AG08395 (cell line): ENCODE measurements at regions not wholly inside any gene's neighbourhood (a gene's known extent, or its start where the extent isn't known, plus 50 kb on each side); places are given as distances from the start of the nearest gene placed in this dataset.

Experiments used
- DNase-seq: peaks from one replicate; pipeline ENCODE4 v3.0.0; 2012; ENCODE audit warnings: mixed read lengths, low spot score

DNA sequence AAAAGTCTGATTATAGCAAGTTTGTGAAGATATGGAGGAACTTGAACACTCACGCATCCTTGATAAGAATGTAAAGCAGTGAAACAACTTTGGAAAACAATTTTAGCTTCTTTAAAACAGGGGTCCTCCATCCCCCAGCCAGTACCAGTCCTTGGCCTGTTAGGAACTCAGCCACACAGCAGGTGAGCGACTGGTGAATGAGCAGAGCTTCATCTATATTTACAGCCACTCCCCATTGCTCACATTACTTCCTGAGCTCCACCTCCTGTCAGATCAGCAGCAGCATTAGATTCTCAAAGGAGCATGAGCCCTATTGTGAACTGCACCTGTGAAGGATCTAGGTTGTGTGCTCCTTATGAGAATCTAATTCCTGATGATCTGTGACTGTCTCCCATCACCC, 530.3 kb upstream of the PRKX start:
- DNase-seq, result no peak

DNA sequence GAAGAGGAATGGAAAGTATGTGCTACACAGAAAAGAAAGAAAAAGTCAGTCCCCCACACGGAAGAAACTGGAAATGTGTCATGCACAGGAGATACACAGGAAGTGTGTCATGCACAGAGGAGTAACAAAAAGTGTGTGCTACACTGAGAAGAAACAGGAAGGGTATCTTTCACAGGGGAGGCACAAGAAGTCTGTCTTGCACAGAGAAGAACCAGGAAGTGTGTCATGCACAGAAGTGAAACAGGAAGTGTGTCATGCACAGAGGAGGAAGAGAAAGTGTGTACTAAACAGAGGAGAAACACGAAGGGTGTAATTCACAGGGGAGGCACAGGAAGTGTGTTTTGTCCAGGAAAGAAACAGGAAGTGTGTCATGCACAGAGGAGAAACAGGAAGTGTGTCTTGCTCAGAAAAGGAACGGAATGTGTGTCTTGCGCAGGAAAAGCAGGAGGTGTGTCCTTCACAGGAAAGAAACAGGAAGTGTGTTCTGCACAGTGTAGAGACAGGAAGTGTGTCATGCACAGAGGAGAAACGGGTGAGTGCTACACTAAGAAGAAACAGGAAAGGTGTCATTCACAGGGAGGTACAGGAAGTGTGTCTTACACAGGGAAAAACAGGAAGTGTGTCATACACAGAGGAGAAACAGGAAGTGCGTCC, 527.2 kb upstream of the PRKX start:
- DNase-seq, result no peak

DNA sequence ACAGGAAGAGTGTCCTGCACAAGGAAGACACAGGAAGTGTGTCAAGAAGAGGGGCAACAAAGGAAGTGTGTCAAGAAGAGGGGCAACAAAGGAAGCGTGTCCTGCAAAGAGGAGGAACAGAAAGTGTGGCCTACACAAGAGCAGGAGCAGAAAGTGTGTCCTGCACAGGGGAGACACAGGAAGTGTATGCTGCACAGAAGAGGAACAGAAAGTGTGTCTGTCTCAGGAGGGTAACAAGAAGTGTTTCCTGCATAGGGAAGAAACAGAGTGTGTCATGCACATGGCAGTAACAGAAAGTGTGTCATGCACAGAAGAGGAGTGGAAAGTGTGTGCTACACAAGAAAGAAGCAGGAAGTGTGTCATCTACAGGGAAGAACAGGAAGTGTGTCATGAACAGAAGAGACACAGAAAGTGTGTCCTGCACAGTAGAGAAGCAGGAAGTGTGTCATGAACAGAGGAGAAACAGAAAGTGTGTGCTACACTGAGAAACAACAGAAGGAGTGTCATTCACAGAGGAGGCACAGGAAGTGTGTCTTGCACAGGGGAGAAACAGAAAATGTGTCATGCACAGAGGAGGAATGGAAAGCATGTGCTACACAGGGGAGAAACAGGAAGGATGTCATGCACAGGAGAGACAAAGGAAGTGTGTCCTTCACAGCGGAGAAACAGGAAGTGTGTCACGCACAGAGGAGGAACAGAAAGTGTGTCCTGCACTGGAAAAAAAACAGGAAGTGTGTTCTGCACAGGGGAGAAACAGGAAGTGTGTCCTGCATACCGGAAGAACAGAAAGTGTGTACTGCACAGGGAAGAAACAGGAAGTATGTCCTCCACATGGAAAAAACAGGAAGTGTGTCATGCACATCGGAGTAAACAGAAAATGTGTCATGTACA, 526.4 kb upstream of the PRKX start:
- DNase-seq, result no peak

DNA sequence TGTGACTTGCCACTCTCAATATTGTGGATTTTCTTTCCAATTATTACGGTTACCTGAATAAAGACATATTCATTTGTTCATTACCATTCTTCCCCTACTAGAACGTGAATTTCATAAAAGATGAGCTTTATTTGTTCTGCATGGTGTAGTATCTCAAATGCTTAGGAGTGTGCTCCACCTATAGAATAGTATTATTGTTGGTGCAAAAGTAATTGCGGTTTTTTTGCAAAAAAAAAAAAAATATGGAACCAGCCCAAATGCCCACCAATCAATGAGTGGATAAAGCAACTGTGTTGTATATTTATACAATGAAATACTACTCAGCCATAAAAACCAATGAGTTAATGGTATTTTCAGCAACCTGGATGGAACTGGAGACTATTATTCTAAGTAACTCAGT, 525.5 kb upstream of the PRKX start:
- DNase-seq, result no peak

DNA sequence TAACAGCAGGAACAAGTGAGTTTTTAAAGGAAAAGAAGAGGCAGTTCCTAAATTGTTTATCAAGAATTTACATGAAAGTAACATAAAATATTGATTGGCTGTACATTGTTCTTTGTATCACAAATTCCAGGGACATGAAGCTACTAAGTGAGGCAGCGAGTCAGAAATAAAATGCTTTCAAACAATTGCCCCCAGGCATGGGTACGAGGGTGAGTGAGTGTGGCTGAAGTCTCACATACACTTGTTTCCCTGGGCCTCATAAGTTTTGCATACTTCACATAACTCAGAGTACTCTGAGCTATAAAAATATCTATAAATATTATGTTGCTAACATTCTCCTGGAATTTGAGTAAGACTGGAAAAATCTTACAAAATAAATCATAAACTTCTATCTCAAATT, 511.6 kb upstream of the PRKX start:
- no peak for DNase-seq

DNA sequence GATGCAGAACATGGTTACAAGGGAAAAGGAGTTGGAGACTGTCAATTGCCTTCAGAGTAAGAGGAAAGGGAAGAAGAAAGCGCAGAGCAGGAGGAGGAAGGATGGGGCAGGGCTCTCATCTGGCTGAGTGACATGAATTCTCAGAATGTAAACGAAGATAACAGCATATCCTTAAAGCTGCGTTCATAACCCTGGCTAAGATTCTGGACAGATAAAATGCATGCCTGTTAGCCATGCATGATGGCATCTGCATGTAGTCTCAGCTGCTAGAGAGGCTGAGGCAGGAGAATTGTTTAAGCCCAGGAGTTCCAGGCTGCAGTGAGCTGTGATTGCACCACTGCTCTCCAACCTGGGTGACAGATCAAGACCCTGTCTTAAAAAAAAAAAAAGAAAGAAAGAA, 493.5 kb upstream of the PRKX start:
- DNase-seq, result no peak

DNA sequence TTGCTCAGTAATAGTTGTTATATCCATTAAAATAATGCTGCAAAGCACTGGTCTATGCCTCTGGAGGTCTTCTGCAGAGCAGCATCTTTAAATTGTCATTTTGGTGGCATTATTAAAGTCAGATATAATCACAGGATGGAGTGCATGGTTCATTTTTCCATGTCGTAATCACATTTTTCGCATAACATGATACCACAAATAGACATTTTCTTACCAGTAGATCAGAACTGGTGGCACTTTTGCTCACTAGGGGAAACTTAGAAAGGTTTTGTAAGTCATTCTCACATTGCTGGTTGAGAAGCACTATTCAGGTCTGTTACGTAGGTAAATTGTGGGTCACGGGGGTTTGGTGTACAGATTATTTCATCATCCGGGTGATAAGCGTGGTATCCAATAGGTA, 484.5 kb upstream of the PRKX start:
- no peak for DNase-seq

DNA sequence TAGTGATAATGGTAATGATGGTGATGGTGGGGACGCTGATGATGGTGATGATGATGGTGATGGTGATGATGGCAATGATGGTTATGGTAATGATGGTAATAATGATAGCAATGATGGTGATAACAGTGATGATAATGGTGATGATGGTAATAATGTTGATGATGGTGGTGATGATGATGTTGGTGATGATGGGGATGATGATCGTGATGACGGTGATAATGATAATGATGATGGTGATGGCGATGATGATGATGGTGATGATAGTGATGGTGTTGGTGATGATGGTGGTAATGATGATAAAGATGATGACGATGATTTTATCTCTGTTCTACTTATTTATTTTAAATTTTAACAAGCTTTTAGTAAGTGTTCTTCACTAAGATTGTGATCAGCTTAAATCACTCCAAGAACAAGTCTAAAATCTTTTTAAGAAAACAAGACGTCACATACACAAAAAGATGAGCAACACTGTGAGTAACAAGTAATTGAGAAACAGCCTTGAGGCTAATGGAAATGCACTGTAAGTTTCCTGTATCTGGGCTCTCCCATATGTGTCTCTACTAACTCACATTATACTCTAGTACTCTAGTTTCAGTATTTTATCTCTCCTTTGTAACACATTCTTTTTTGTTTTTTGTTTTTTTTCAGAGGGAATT, 480.2 kb upstream of the PRKX start:
- DNase-seq, result no peak

DNA sequence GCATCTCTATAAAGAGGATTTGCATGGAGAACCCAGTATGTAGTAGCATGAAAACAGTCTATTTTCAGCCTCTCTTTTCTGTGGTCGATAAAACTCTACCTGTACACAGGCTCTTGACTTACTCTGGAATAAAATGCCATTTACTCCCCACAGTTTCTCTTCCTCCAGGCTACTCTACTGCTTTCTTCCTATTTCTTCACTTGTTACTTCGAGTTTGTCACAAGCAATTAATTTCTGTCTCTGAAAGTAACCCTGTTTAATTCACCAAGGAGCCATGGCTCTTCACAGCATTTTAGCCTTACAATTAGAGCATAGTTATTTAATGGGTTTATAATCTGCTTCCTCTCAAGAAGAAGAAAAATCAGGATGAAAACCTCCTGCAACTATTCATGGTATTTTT, 472.9 kb upstream of the PRKX start:
- DNase-seq, result no peak

DNA sequence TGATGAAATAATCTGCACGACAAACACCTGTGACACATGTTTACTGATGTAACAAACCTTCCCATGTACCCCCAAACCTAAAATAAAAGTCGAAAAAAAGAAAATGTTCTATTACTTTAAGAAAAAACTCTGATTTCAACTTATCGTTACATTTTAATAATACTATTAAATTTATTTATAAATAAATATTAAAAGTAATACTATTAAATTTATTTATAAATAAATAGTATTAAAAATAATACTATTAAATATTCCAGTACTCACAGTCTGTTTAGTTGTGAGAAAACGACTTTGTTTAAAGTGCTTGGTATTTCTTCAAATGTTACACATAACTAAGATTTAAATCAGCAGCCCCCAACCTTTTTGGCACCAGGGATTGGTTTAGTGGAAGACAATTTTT, 471.6 kb upstream of the PRKX start:
- DNase-seq, result no peak

DNA sequence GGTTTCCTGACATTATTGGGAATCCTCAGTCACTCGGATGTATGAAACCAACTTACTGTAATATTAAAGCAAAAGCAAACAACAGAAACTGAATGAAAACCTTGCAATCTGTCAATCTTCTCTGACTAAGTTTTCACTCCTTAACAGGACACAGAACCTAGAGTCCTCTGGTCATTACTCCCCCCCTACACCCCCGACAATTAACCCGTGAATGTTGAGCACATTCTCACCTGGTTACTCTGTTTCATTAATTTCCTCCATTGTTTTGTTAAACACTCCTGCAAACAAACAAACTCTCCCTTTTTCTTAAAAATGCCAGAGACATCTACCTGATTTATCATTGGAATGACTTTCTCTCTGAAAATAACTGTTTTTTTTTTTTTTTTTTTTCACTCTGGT, 469.0 kb upstream of the PRKX start:
- DNase-seq, result no peak

DNA sequence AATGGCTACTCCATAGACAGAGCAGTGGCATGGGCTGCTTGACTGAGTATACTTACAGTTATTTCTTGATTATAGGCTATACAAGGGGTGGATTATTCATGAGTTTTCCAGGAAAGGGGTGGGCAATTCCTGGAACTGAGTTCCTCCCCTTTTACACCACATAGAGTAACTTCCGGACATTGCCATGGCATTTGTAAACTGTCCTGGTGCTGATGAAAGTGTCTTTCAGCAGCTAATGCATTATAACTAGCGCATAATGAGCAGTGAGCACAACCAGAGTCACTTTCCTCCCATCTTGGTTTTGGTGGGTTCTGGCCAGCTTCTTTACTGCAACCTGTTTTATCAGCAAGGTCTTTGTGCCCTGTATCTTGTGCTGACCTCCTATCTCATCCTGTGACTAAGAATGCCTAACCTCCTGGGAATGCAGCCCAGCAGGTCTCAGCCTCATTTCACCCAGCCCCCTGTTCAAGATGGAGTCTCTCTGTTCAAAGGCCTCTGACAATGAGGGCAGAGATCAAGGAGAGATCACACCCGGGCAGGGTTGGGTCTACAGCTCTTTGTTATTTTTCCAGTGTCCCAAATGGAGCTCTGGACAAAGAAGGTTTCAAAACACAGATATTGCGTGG, 468.4 kb upstream of the PRKX start:
- no peak for DNase-seq

DNA sequence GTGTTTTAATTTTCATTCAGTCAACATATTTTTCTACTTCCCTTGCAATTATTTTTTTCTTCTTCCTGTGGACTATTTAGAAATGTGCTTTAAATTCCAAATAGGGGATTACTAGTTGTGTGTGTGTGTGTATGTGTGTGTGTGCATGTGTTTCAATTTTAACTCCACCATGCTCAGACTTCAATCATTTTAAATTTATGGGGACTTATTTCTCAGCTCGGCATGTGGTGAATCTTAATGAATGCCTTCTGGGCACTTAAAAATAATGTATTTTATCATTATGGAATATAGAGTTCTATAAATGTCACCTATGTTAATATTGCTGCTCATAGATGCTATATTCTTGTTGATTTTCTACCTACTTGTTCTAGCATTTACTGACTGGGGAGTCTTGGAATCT, 465.6 kb upstream of the PRKX start:
- no peak for DNase-seq

DNA sequence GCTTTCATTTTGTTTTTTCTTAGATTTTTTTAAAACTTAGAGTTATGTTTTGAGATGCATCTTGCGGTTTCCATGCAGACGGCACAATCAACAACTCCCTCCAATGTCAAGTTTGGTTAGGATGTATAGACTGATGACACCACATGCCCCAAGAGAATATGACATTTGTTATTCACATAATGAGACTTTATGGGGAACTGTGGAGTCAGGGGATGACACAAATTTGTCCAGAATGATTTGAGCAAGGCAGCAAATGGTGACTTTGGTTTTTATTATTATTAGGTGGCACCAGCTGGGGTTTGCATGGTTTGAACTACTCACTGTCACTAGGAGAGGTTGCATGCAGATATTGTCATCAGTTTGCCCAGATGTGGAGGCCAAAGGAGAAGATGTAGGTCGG, 461.8 kb upstream of the PRKX start:
- no peak for DNase-seq

DNA sequence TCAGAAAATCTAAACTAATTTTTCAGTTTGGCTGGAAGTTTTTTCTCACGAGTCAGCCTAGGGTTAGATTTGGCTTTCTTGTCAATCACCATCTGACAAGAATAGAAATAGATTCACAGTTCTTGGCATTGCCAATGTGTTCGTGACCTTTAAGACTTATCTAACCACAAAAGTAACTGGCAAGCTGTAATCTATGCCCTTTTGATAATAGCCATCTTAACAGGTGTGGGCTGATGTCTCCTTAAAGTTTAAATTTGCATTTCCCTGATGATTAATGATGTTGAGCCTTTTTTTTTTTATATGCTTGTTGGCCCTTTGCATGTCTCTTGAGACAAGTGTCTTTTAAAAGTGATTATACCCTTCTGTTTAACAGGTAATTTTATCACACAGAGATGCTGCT, 460.3 kb upstream of the PRKX start:
- no peak for DNase-seq

DNA sequence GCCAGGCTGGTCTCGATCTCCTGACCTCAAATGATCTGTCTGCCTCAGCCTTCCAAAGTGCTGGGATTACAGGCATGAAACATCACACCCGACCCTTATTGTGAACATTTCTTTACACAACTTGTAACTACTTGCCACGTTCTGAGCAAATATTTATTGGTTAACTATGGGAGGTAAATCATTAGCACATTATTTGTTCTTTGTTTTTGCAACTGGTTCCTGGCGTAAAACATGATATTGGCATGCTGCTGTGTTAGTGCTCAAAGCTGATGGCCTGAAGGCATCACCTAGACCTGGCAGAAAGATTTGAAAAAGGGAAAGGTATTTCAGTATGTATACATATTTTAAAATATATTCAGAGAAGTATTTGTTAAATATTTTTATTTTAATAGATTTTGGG, 438.3 kb upstream of the PRKX start:
- DNase-seq, result no peak

DNA sequence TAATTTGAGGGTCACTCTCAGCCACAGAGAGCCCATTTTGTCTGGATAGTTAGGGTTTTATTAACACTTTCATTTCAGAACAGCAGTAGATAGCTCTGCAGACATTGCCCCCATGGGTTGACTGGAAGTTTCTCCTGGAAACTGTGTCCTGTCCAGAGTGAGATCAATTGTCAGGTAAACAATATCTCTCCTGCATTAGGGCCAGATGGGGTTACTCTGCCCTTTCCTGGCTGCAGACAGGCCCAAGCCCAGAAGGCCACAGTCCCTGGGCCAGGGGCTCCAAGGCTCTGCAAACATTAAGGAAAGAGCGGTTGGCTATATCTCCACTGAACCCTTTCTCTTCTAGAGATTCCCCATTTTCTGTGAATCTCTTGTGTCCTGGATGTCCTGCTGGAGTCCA, 436.8 kb upstream of the PRKX start:
- no peak for DNase-seq

DNA sequence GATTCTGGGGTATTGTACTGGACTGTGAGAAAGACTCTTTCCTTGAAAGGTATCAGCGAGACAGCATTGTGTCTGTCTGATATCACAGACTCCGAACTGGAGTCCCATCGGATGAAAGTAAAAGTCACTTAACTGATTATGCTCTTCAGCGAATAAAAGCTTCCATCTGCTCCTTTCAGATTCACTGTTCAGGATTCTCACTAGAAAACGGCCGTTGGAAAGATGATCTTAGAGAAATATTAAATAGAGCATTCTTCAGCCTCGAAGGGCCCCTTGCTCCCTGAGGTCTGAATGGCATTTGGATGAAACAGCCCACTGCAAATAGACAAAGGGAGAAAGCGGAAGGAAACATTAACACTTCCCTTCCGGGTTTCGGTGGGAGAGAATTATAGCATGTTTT, 416.2 kb upstream of the PRKX start:
- no peak for DNase-seq

DNA sequence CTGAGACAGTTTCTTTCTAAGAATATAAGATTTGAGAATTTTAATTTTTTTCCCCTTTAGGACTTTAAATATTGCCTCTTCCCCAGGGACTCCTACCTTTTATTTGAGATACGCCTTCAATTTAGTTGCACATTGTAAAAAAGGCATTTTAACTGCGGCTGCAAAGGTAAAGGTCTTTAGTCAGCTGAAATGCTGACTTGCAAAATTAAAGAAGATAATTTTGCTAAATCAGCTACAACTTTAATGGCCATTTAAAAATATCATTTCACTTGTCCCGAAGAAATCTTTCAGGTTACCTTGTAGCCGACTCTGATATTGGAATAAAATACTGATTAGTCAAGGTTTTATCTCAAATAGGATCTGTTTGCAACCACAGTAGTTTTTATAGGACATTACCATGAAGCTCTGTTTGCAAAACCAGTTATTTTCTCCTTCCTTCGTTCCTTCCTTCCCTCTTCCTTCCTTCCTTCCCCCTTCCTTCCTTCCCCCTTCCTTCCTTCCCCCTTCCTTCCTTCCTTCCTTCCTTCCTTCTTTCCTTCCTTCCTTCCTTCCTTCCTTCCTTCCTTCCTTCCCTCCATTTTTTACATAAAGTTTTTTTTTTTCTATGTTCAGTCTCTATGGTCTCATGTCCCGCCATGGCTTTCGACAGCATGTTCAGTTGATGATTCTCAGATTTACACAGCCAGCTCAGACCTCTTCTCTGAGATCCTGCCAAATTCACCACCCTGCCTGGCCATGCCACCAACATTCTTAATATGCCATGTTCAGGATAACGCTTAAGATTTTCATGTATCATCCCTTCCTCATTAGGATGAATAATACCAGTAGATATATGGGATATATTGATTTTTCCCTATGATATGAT, 405.4 kb upstream of the PRKX start:
- no peak for DNase-seq

DNA sequence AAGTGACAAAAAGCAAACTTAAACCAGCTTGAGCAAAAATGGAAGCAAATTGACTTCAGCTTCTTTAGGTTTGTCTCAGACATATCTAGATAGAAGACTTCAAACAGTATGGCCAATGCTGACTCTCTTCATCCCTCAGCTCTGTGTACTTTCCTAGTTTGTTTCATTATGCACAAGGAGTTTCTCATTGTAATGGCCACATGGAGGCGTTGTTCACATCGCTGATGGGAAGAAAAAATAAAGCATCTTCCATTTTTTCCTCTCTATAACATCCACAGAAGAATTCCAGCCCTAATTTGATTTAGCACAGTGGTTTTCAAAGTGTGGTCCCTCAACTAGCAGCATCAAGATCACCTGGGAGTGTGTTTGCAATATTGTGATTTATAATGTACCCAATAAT, 397.5 kb upstream of the PRKX start:
- DNase-seq, result no peak

DNA sequence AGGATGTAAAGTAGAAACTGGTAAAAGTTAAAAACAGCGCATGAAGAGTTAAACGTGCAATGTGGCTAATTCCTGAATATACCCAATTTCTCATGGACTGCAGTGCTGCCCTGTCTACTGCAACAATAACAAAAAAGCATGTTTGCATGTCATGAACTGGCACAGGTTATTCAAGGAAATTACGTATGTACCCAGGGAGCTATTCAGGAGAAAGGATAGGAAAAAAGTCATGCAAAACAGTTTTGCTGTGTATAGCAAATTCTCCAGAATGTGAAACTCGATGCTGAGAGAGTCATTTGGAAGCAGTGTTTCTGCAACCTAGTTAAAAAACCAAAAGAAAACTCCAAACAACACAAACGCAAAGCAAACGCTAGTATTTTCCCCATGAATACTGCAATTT, 381.5 kb upstream of the PRKX start:
- no peak for DNase-seq
